ENCODE measurements at regions not wholly inside any gene's neighbourhood (a gene's known extent, or its start where the extent isn't known, plus 50 kb on each side); places are given as distances from the start of the nearest gene placed in this dataset.

GRCh38 chr4:130266814-130267213, 1170.9 kb downstream of the C4orf33 start:
- TF ChIP-seq CTCF (IDR thresholded peaks at IDR 0.05; ENCODE audit: insufficient read depth, low read length, poor library complexity, severe bottlenecking): no peak
- no peak overlapping the region for H3K4me3 ChIP-seq (replicated peaks; ENCODE audit: low read depth, low read length)
- no peak for DNase-seq (ENCODE audit: extremely low read depth, insufficient read length)
- no peaks in the 10 kb centered on the region for H3K27me3 ChIP-seq (replicated peaks; ENCODE audit: control insufficient read depth, insufficient read depth, low read length)
- H3K36me3 ChIP-seq (ENCODE audit: control insufficient read depth, insufficient read depth, low read length): no peaks in the 10 kb centered on the region

GRCh38 chr4:130288576-130288975, 1192.6 kb downstream of the C4orf33 start:
- Histone ChIP-seq H3K27me3 (replicated peaks; ENCODE audit: control insufficient read depth, insufficient read depth, low read length) (no peaks in the 10 kb centered on the region), H3K4me3 (replicated peaks; ENCODE audit: low read depth, low read length) (no peak overlapping the region), H3K36me3 (ENCODE audit: control insufficient read depth, insufficient read depth, low read length) (no peaks in the 10 kb centered on the region)
- no peak for TF ChIP-seq CTCF (IDR thresholded peaks at IDR 0.05; ENCODE audit: insufficient read depth, low read length, poor library complexity, severe bottlenecking)
- DNase-seq (ENCODE audit: extremely low read depth, insufficient read length): no peak

GRCh38 chr4:130293692-130294091, 1197.7 kb downstream of the C4orf33 start:
- no peaks in the 10 kb centered on the region for H3K36me3 ChIP-seq (ENCODE audit: control insufficient read depth, insufficient read depth, low read length)
- no peak for TF ChIP-seq CTCF (IDR thresholded peaks at IDR 0.05; ENCODE audit: insufficient read depth, low read length, poor library complexity, severe bottlenecking)
- H3K27me3 ChIP-seq (replicated peaks; ENCODE audit: control insufficient read depth, insufficient read depth, low read length): no peaks in the 10 kb centered on the region
- no peak overlapping the region for H3K4me3 ChIP-seq (replicated peaks; ENCODE audit: low read depth, low read length)
- DNase-seq (ENCODE audit: extremely low read depth, insufficient read length): no peak

- no peak for DNase-seq (ENCODE audit: extremely low read depth, insufficient read length)
- Histone ChIP-seq H3K36me3 (ENCODE audit: control insufficient read depth, insufficient read depth, low read length) (no peaks in the 10 kb centered on the region), H3K4me3 (replicated peaks; ENCODE audit: low read depth, low read length) (no peak overlapping the region), H3K27me3 (replicated peaks; ENCODE audit: control insufficient read depth, insufficient read depth, low read length) (no peaks in the 10 kb centered on the region)
- no peak for TF ChIP-seq CTCF (IDR thresholded peaks at IDR 0.05; ENCODE audit: insufficient read depth, low read length, poor library complexity, severe bottlenecking)
These were observed 1200.5 kb downstream of the C4orf33 start for GRCh38 chr4:130296448-130296847.

GRCh38 chr4:130306566-130306965, 1210.6 kb downstream of the C4orf33 start:
- no peak for DNase-seq (ENCODE audit: extremely low read depth, insufficient read length)
- TF ChIP-seq CTCF (IDR thresholded peaks at IDR 0.05; ENCODE audit: insufficient read depth, low read length, poor library complexity, severe bottlenecking): no peak
- Histone ChIP-seq H3K4me3 (replicated peaks; ENCODE audit: low read depth, low read length) (no peak overlapping the region), H3K27me3 (replicated peaks; ENCODE audit: control insufficient read depth, insufficient read depth, low read length) (no peaks in the 10 kb centered on the region), H3K36me3 (ENCODE audit: control insufficient read depth, insufficient read depth, low read length) (no peaks in the 10 kb centered on the region)

GRCh38 chr4:130309221-130309620, 1213.3 kb downstream of the C4orf33 start:
- no peak for TF ChIP-seq CTCF (IDR thresholded peaks at IDR 0.05; ENCODE audit: insufficient read depth, low read length, poor library complexity, severe bottlenecking)
- no peaks in the 10 kb centered on the region for H3K27me3 ChIP-seq (replicated peaks; ENCODE audit: control insufficient read depth, insufficient read depth, low read length)

More at GRCh38 chr4:130309221-130309620, 1213.3 kb downstream of the C4orf33 start:
- Histone ChIP-seq H3K36me3 (ENCODE audit: control insufficient read depth, insufficient read depth, low read length) (no peaks in the 10 kb centered on the region), H3K4me3 (replicated peaks; ENCODE audit: low read depth, low read length) (no peak overlapping the region)
- no peak for DNase-seq (ENCODE audit: extremely low read depth, insufficient read length)
